Gastroesophageal sphincter (tissue), 3 donors: ENCODE measurements at regions not wholly inside any gene's neighbourhood (a gene's known extent, or its start where the extent isn't known, plus 50 kb on each side); places are given as distances from the start of the nearest gene placed in this dataset.

Experiments used
- CTCF ChIP-seq, 4 experiments: fragments of 200-600 bp in 2 of 4; fragments of 450-650 bp in 2 of 4; sonication (generic) in 1 of 4; IDR thresholded peaks; one replicate each; pipeline ENCODE4 v1.5.1; 2017 to 2019; ENCODE audit warnings: antibody characterized with exemption in 4 of 4, mild to moderate bottlenecking in 2 of 4, moderate library complexity in 2 of 4
- EP300 ChIP-seq: sonication (generic); formaldehyde crosslinking; IDR thresholded peaks from one replicate; pipeline ENCODE4 v1.6.1; 2017; ENCODE audit warnings: antibody characterized with exemption, mild to moderate bottlenecking
- POLR2A ChIP-seq, 2 donors: fragments of 450-650 bp; IDR thresholded peaks; one replicate each; pipeline ENCODE4 v1.6.1; 2017; ENCODE audit warnings: antibody characterized with exemption in 2 of 2, mild to moderate bottlenecking in 2 of 2, moderate library complexity in 1 of 2
- POLR2AphosphoS5 ChIP-seq: sonication (generic); formaldehyde crosslinking; IDR thresholded peaks from one replicate; pipeline ENCODE4 v1.6.1; 2017; ENCODE audit warnings: antibody characterized with exemption

GRCh38 chr6:118715376-118715775 lies 64.0 kb upstream of the CEP85L start:
- TF ChIP-seq POLR2AphosphoS5 (no peak), CTCF (IDR thresholded peaks at IDR 0.05) (no peak), EP300 (no peak), POLR2A (IDR thresholded peaks at IDR 0.05) (no peak)
